Caco-2 (cell line): ENCODE measurements at regions not wholly inside any gene's neighbourhood (a gene's known extent, or its start where the extent isn't known, plus 50 kb on each side); places are given as distances from the start of the nearest gene placed in this dataset.

Experiments
- BruUV-seq: library from RNA; stranded (reverse); fragments of 400-500 nt; replicated peaks from 2 replicates; lab custom pipeline; 2021; lab: Mats Ljungman, UMichigan
- CTCF ChIA-PET: fragments of 300-600 bp; sonication (Branson Sonifier 250); formaldehyde crosslinking; loops from one replicate; lab custom pipeline; 2022; ENCODE audit warnings: antibody characterized with exemption; lab: Charles Lee
- POLR2A ChIA-PET: fragments of 300-600 bp; sonication (Branson Sonifier 250); formaldehyde crosslinking; loops from one replicate; lab custom pipeline; 2022; ENCODE audit warnings: antibody characterized with exemption; lab: Charles Lee
- DNase-seq, 2 experiments: peaks; one replicate each; pipeline versions ENCODE4 v3.0.0 to v3.0.0-alpha.2; 2020 to 2022
- H3K27me3 ChIP-seq: replicated peaks from 2 replicates; pipeline ENCODE4 v1.6.0; 2011; ENCODE audit warnings: low read length; ENCODE audit not compliant: control insufficient read depth, insufficient read depth
- H3K36me3 ChIP-seq: 2 replicates; pipeline ENCODE4 v1.5.1; 2011; ENCODE audit warnings: low read length; ENCODE audit not compliant: control insufficient read depth, insufficient read depth
- H3K4me1 ChIP-seq: fragments of 250-450 bp; sonication (Bioruptor Pico); 2 replicates; pipeline ENCODE4 v1.5.1; 2020; ENCODE audit warnings: mild to moderate bottlenecking
- H3K4me3 ChIP-seq: 2 replicates; pipeline ENCODE4 v1.5.1; 2011; ENCODE audit warnings: low read depth, mild to moderate bottlenecking, control low read depth, low read length
- H3K9me3 ChIP-seq: fragments of 250-450 bp; sonication (Bioruptor Pico); 2 replicates; pipeline ENCODE4 v1.5.1; 2020; ENCODE audit warnings: mild to moderate bottlenecking, moderate library complexity
- H3K27ac Mint-ChIP-seq: one replicate; pipeline ENCODE4 v1.8.0; 2022; ENCODE audit warnings: mixed read lengths; ENCODE audit not compliant: unreplicated experiment
- H3K27me3 Mint-ChIP-seq: one replicate; pipeline ENCODE4 v1.8.0; 2022; ENCODE audit warnings: mixed read lengths; ENCODE audit not compliant: insufficient read depth, unreplicated experiment
- H3K36me3 Mint-ChIP-seq: one replicate; pipeline ENCODE4 v1.8.0; 2022; ENCODE audit warnings: mild to moderate bottlenecking, mixed read lengths; ENCODE audit not compliant: insufficient read depth, unreplicated experiment
- H3K4me1 Mint-ChIP-seq: one replicate; pipeline ENCODE4 v1.8.0; 2022; ENCODE audit warnings: low read depth, mixed read lengths; ENCODE audit not compliant: unreplicated experiment
- H3K4me3 Mint-ChIP-seq: one replicate; pipeline ENCODE4 v1.8.0; 2022; ENCODE audit warnings: mild to moderate bottlenecking, moderate library complexity, mixed read lengths; ENCODE audit not compliant: unreplicated experiment
- H3K9me3 Mint-ChIP-seq: one replicate; pipeline ENCODE4 v1.8.0; 2022; ENCODE audit warnings: mixed read lengths; ENCODE audit not compliant: unreplicated experiment
- intact Hi-C: fragments of 100-400 bp; cut with micrococcal nuclease; formaldehyde crosslinking; loops from one replicate; pipeline ENCODE4 v1.10.0; 2022; ENCODE audit not compliant: unreplicated experiment
- TF ChIP-seq, protein P1 (sequence below), 2 experiments: fragments of 200-600 bp in 1 of 2; IDR thresholded peaks; 1 replicate in 1 of 2; 2 replicates in 1 of 2; pipeline versions ENCODE4 v1.5.1 to v1.8.0; 2011 to 2022; ENCODE audit warnings: antibody characterized with exemption in 1 of 2, control low read depth in 1 of 2, inconsistent platforms in 1 of 2, low read depth in 1 of 2, low read length in 1 of 2, mild to moderate bottlenecking in 1 of 2, moderate library complexity in 1 of 2; ENCODE audit not compliant: insufficient read depth in 1 of 2, severe bottlenecking in 1 of 2, unreplicated experiment in 1 of 2

- Histone ChIP-seq H3K27me3 (no peaks in the 10 kb centered on the region; the same call in 1 of the 2 replicates), H3K4me3 (no peak overlapping the region), H3K4me1 (no peaks in the 10 kb centered on the region), H3K36me3 (no peaks in the 10 kb centered on the region; the same call in 1 of the 2 replicates), H3K9me3 (no peaks in the 10 kb centered on the region)
- intact Hi-C loops: no loop called here
- Mint-ChIP-seq H3K27ac (no peak overlapping the region), H3K27me3 (peaks cover 16% of the 10 kb centered on the region), H3K4me3 (no peak overlapping the region), H3K4me1 (no peaks in the 10 kb centered on the region), H3K9me3 (no peaks in the 10 kb centered on the region), H3K36me3 (no peaks in the 10 kb centered on the region)
- no peak for DNase-seq
- CTCF ChIA-PET: interaction anchor here (0.6 to 1.9 kb wide), 3 partner anchors 11 to 47 kb away, joined by 3 to 5 read pairs (median 4); no protein-coding TSS in a partner anchor
- TF ChIP-seq, protein P1, sequence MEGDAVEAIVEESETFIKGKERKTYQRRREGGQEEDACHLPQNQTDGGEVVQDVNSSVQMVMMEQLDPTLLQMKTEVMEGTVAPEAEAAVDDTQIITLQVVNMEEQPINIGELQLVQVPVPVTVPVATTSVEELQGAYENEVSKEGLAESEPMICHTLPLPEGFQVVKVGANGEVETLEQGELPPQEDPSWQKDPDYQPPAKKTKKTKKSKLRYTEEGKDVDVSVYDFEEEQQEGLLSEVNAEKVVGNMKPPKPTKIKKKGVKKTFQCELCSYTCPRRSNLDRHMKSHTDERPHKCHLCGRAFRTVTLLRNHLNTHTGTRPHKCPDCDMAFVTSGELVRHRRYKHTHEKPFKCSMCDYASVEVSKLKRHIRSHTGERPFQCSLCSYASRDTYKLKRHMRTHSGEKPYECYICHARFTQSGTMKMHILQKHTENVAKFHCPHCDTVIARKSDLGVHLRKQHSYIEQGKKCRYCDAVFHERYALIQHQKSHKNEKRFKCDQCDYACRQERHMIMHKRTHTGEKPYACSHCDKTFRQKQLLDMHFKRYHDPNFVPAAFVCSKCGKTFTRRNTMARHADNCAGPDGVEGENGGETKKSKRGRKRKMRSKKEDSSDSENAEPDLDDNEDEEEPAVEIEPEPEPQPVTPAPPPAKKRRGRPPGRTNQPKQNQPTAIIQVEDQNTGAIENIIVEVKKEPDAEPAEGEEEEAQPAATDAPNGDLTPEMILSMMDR (IDR thresholded peaks at IDR 0.05; ENCODE audit: insufficient read depth in 1 of 2, low read depth in 1 of 2, low read length in 1 of 2, severe bottlenecking in 1 of 2, unreplicated experiment in 1 of 2): no peak
- POLR2A ChIA-PET: no interaction called here
- no TSS peak for BruUV-seq
Measured at GRCh38 chr14:21840765-21841164, 167.1 kb upstream of the OR4E1 start.

DNA sequence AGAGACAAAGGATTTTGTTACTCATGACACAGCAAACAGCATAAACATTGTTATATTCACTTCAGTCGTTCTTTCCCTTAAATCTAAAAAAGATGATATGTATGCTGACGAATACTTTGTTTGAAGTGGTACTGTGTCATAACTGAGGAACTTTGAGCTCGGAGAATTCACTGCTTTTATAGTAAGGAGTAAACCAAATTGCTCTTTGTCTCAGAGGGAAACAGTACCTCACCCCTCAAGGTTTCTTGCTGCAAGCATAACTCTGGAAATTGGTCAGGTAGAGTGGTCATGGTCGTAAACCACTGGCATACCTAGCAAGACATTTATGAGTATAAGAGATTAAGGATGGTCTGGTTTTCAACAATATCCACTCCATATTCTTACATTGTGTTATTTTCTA lies 160.2 kb upstream of the OR4E1 start:
- Mint-ChIP-seq H3K36me3 (no peaks in the 10 kb centered on the region), H3K9me3 (no peaks in the 10 kb centered on the region), H3K4me3 (no peak overlapping the region), H3K4me1 (no peaks in the 10 kb centered on the region), H3K27ac (no peak overlapping the region), H3K27me3 (peaks cover 19% of the 10 kb centered on the region)
- TF ChIP-seq, protein P1 (IDR thresholded peaks at IDR 0.05; ENCODE audit: insufficient read depth in 1 of 2, low read depth in 1 of 2, low read length in 1 of 2, severe bottlenecking in 1 of 2, unreplicated experiment in 1 of 2): no peak
- no peaks in the 10 kb centered on the region for H3K4me1 ChIP-seq
- no peaks in the 10 kb centered on the region; the same call in 1 of the 2 replicates for H3K9me3 ChIP-seq
- H3K36me3 ChIP-seq: no peaks in the 10 kb centered on the region
- H3K4me3 ChIP-seq: no peak overlapping the region
- ChIA-PET CTCF (no interaction called here), POLR2A (no interaction called here)
- no TSS peak for BruUV-seq
- intact Hi-C loops: no loop called here
- H3K27me3 ChIP-seq: no peaks in the 10 kb centered on the region
- no peak for DNase-seq

DNA sequence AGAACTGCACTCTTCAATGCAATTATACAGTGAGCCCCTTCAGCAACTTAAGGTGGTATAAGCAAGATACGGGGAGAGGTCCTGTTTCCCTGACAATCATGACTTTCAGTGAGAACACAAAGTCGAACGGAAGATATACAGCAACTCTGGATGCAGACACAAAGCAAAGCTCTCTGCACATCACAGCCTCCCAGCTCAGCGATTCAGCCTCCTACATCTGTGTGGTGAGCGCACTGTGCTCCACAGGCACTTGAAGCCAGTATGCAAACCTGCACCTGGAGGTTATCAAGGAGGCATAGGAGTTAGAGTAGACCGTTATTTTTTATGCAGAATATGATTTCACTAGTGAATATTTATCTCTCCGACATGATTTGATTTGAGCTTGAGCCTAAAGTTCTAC lies 152.2 kb upstream of the OR4E1 start:
- intact Hi-C loops: loop anchor here (1.0 kb wide), 1 partner anchor 58 kb away; no protein-coding TSS in a partner anchor
- BruUV-seq: no TSS peak
- ChIA-PET POLR2A (no interaction called here), CTCF (no interaction called here)
- H3K9me3 Mint-ChIP-seq: no peaks in the 10 kb centered on the region
- TF ChIP-seq, protein P1 (IDR thresholded peaks at IDR 0.05; ENCODE audit: insufficient read depth in 1 of 2, low read depth in 1 of 2, low read length in 1 of 2, severe bottlenecking in 1 of 2, unreplicated experiment in 1 of 2): no peak
- H3K4me1 Mint-ChIP-seq: no peaks in the 10 kb centered on the region
- H3K4me1 ChIP-seq: no peaks in the 10 kb centered on the region
- DNase-seq: no peak
- H3K9me3 ChIP-seq: no peaks in the 10 kb centered on the region
- H3K4me3 Mint-ChIP-seq: no peak overlapping the region
- no peaks in the 10 kb centered on the region for H3K36me3 Mint-ChIP-seq
- H3K27me3 Mint-ChIP-seq: peaks cover 14% of the 10 kb centered on the region
- no peak overlapping the region for H3K4me3 ChIP-seq
- no peaks in the 10 kb centered on the region; the same call in 1 of the 2 replicates for H3K27me3 ChIP-seq
- no peak overlapping the region for H3K27ac Mint-ChIP-seq
- H3K36me3 ChIP-seq: no peaks in the 10 kb centered on the region
